ENCODE measurements at regions not wholly inside any gene's neighbourhood (a gene's known extent, or its start where the extent isn't known, plus 50 kb on each side); places are given as distances from the start of the nearest gene placed in this dataset.

DNA sequence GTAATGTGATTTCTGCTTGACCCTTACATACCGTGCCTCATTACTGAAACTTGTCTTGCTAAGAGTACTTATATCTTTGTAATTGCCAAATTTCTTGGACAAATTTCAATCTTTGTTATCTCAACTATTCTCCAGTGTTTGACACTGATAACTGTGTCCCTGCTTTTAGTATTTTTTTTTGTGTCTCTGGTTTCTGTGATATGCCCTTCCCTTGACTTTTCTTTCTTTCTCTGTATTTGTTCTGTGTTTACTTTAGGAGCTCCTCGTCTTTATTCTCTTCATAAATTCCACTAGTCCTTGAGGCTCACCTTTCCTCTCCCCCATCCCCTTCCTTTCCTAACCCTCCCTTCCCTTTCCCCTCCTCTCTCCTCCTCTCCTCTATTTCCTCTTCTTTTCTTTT, 123.7 kb upstream of the FBXL17 start:
- TF ChIP-seq, protein P1, sequence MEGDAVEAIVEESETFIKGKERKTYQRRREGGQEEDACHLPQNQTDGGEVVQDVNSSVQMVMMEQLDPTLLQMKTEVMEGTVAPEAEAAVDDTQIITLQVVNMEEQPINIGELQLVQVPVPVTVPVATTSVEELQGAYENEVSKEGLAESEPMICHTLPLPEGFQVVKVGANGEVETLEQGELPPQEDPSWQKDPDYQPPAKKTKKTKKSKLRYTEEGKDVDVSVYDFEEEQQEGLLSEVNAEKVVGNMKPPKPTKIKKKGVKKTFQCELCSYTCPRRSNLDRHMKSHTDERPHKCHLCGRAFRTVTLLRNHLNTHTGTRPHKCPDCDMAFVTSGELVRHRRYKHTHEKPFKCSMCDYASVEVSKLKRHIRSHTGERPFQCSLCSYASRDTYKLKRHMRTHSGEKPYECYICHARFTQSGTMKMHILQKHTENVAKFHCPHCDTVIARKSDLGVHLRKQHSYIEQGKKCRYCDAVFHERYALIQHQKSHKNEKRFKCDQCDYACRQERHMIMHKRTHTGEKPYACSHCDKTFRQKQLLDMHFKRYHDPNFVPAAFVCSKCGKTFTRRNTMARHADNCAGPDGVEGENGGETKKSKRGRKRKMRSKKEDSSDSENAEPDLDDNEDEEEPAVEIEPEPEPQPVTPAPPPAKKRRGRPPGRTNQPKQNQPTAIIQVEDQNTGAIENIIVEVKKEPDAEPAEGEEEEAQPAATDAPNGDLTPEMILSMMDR (IDR thresholded peaks at IDR 0.05; ENCODE audit: poor library complexity), result no peak
- TF ChIP-seq EZH2 (IDR thresholded peaks at IDR 0.05; ENCODE audit: borderline replicate concordance), result no peak
